Gastroesophageal sphincter (tissue), 3 donors: ENCODE measurements at regions not wholly inside any gene's neighbourhood (a gene's known extent, or its start where the extent isn't known, plus 50 kb on each side); places are given as distances from the start of the nearest gene placed in this dataset.

ENCODE experiments used
- CTCF ChIP-seq, 4 experiments: fragments of 200-600 bp in 2 of 4; fragments of 450-650 bp in 2 of 4; sonication (generic) in 1 of 4; IDR thresholded peaks; one replicate each; pipeline ENCODE4 v1.5.1; 2017 to 2019; ENCODE audit warnings: antibody characterized with exemption in 4 of 4, mild to moderate bottlenecking in 2 of 4, moderate library complexity in 2 of 4
- EP300 ChIP-seq: sonication (generic); formaldehyde crosslinking; IDR thresholded peaks from one replicate; pipeline ENCODE4 v1.6.1; 2017; ENCODE audit warnings: antibody characterized with exemption, mild to moderate bottlenecking

- TF ChIP-seq CTCF (IDR thresholded peaks at IDR 0.05) (no peak), EP300 (no peak)
Observed at GRCh38 chr9:38298503-38298902, 94.0 kb upstream of the ALDH1B1 start.
